Small intestine (tissue), 7 donors: ENCODE measurements at regions not wholly inside any gene's neighbourhood (a gene's known extent, or its start where the extent isn't known, plus 50 kb on each side); places are given as distances from the start of the nearest gene placed in this dataset.

Source experiments
- DNase-seq, 2 donors: peaks; one replicate each; pipeline versions ENCODE4 v3.0.0 to v3.0.0-alpha.2; 2013
- FAIRE-seq: peaks from 2 replicates; lab custom pipeline; 2012; peaks lifted over from hg19 to GRCh38; lab: Jason Lieb, UNC
- H3K27ac ChIP-seq, 3 donors: one replicate each; pipeline ENCODE4 v1.5.1; 2013; ENCODE audit warnings: low read length in 2 of 3, mild to moderate bottlenecking in 2 of 3, control low read depth in 1 of 3, inconsistent platforms in 1 of 3, low read depth in 1 of 3, moderate library complexity in 1 of 3
- H3K27me3 ChIP-seq, 3 donors: one replicate each; pipeline ENCODE4 v1.6.1; 2013; ENCODE audit warnings: low read length in 3 of 3, inconsistent platforms in 1 of 3; ENCODE audit not compliant: control insufficient read depth in 3 of 3, insufficient read depth in 3 of 3
- H3K36me3 ChIP-seq, 3 donors: one replicate each; pipeline ENCODE4 v1.6.1; 2013; ENCODE audit warnings: low read length in 3 of 3, inconsistent platforms in 1 of 3, low read depth in 1 of 3, mild to moderate bottlenecking in 1 of 3, moderate library complexity in 1 of 3; ENCODE audit not compliant: control insufficient read depth in 3 of 3, insufficient read depth in 2 of 3
- H3K4me1 ChIP-seq, 3 donors: one replicate each; pipeline ENCODE4 v1.6.1; 2013; ENCODE audit warnings: low read length in 2 of 3, inconsistent platforms in 1 of 3, low read depth in 1 of 3, mild to moderate bottlenecking in 1 of 3, moderate library complexity in 1 of 3; ENCODE audit not compliant: control insufficient read depth in 3 of 3, insufficient read depth in 2 of 3
- H3K4me3 ChIP-seq, 3 donors: one replicate each; pipeline ENCODE4 v1.5.1; 2013; ENCODE audit warnings: low read length in 3 of 3, control low read depth in 1 of 3, inconsistent platforms in 1 of 3, low read depth in 1 of 3, mild to moderate bottlenecking in 1 of 3, moderate library complexity in 1 of 3
- H3K9me3 ChIP-seq, 2 donors: one replicate each; pipeline ENCODE4 v1.6.1; 2013; ENCODE audit warnings: low read depth in 1 of 2, low read length in 1 of 2; ENCODE audit not compliant: control insufficient read depth in 2 of 2, insufficient read depth in 1 of 2
- WGBS, 3 donors: extraction: QIAGEN DNeasy Blood & Tissue Kit; methylation state at CpG; one replicate each; pipeline ENCODE4 v1.1.7; 2013; 5-methylcytosine and 5-hydroxymethylcytosine counted together
- donor health status: healthy with polysubstance abuse.
- donor health status: control.
- donor health status: control.
- donor health status: Bipolar disorder and iron deficiency.
- donor health status: healthy.

DNA sequence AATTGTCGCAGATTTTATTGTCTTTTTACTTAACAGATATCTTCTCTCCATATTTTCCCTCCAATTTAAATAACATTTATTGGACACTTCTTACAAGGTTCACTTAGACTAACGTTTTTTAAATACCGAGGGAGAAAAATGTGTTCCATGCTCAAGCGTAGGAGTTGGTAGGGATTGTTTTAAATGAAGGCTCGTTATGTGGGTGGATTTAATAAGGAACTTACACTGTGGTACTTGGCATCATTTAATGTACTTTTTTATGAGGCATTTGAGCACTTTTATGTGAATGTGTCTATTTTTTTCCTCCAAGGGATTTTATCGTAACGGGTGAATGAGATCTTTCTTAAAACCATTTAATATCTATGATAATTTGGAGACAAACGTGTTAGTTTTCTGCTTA lies 125.0 kb upstream of the MTHFD1L start:
- DNase-seq: no peak
- Histone ChIP-seq H3K4me3 (no peak overlapping the region), H3K4me1 (no peaks in the 10 kb centered on the region), H3K27me3 (no peaks in the 10 kb centered on the region), H3K9me3 (no peaks in the 10 kb centered on the region), H3K36me3 (no peaks in the 10 kb centered on the region), H3K27ac (no peak overlapping the region)
- 78 to 91% (median 86%) methylated on average over 8 of the region's 8 CpGs for WGBS, 3 donors
- FAIRE-seq: no peak

GRCh38 chr6:150741633-150742200 lies 123.8 kb upstream of the MTHFD1L start:
- no peaks in the 10 kb centered on the region for H3K27me3 ChIP-seq
- no peak overlapping the region for H3K27ac ChIP-seq
- H3K9me3 ChIP-seq: no peaks in the 10 kb centered on the region
- peak in 1 of 2 donors; percentile 7 for DNase-seq
- no peak for FAIRE-seq
- H3K4me3 ChIP-seq: no peak overlapping the region
- no peaks in the 10 kb centered on the region for H3K36me3 ChIP-seq
- 51 to 55% (median 51%) methylated on average over 6 of the region's 6 CpGs for WGBS, 3 donors
- H3K4me1 ChIP-seq: no peaks in the 10 kb centered on the region

GRCh38 chr6:150744522-150745260 lies 120.8 kb upstream of the MTHFD1L start:
- no peaks in the 10 kb centered on the region for H3K36me3 ChIP-seq
- WGBS, 3 donors: 85 to 98% (median 90%) methylated on average over 2 of the region's 2 CpGs
- no peaks in the 10 kb centered on the region for H3K4me1 ChIP-seq
- DNase-seq (no peak), FAIRE-seq (no peak)
- no peaks in the 10 kb centered on the region for H3K9me3 ChIP-seq
- no peaks in the 10 kb centered on the region for H3K27me3 ChIP-seq
- no peak overlapping the region for H3K4me3 ChIP-seq
- H3K27ac ChIP-seq: no peak overlapping the region

- Histone ChIP-seq H3K4me1 (no peaks in the 10 kb centered on the region), H3K36me3 (no peaks in the 10 kb centered on the region), H3K4me3 (no peak overlapping the region), H3K9me3 (no peaks in the 10 kb centered on the region), H3K27me3 (no peaks in the 10 kb centered on the region), H3K27ac (no peak overlapping the region)
- no peak for DNase-seq
- no peak for FAIRE-seq
- WGBS, 3 donors: 77 to 78% (median 78%) methylated on average over 7 of the region's 7 CpGs
Measured at GRCh38 chr6:150745896-150746295, 119.6 kb upstream of the MTHFD1L start.

GRCh38 chr6:150747155-150747554 lies 118.3 kb upstream of the MTHFD1L start:
- no peaks in the 10 kb centered on the region for H3K36me3 ChIP-seq
- no peak overlapping the region for H3K4me3 ChIP-seq
- 20 to 71% (median 57%) methylated on average over 4 of the region's 4 CpGs for WGBS, 3 donors
- FAIRE-seq (no peak), DNase-seq (peak; percentile 31 to 35)
- H3K27me3 ChIP-seq: no peaks in the 10 kb centered on the region
- no peaks in the 10 kb centered on the region for H3K4me1 ChIP-seq
- H3K27ac ChIP-seq: no peak overlapping the region
- H3K9me3 ChIP-seq: no peaks in the 10 kb centered on the region

GRCh38 chr6:150749091-150749670 lies 116.3 kb upstream of the MTHFD1L start:
- H3K27ac ChIP-seq: no peak overlapping the region
- FAIRE-seq: no peak
- peaks cover 0 to 6% (median 0%) of the 10 kb centered on the region in 3 donors for H3K27me3 ChIP-seq
- no peak for DNase-seq
- no peaks in the 10 kb centered on the region for H3K36me3 ChIP-seq
- WGBS, 3 donors: 83 to 87% (median 85%) methylated on average over 8 of the region's 8 CpGs
- no peaks in the 10 kb centered on the region for H3K9me3 ChIP-seq
- H3K4me3 ChIP-seq: no peak overlapping the region
- peaks cover 0 to 6% (median 0%) of the 10 kb centered on the region in 3 donors for H3K4me1 ChIP-seq

DNA sequence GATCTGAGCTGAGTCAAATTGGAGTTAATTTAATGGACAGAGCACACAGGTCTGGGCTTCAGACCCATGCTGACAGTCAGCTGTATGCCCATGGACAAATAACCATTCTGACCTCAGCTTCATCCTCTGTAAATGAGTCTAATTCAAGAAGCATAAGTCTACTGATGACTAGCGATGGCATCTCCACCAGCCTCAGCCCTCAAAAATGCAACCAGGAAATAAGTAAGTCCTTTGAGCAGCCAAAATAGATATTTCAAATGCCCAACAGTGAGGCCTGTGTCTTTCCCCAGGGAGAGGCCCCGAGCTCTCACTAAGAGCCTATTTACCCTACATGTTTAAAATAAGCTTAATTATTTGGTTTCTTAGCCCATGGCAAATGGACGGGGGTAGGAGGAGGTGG lies 114.2 kb upstream of the MTHFD1L start:
- 86 to 97% (median 90%) methylated on average over 3 of the region's 3 CpGs for WGBS, 3 donors
- no peaks in the 10 kb centered on the region for H3K9me3 ChIP-seq
- FAIRE-seq: no peak

GRCh38 chr6:150752409-150752808 lies 113.1 kb upstream of the MTHFD1L start:
- FAIRE-seq: no peak
- peaks cover 0 to 7% (median 0%) of the 10 kb centered on the region in 3 donors for H3K27me3 ChIP-seq

More for the DNA sequence above, 114.2 kb upstream of the MTHFD1L start:
- H3K4me1 ChIP-seq: peaks cover 0 to 6% (median 0%) of the 10 kb centered on the region in 3 donors
- H3K36me3 ChIP-seq: no peaks in the 10 kb centered on the region
- no peak overlapping the region for H3K27ac ChIP-seq
- H3K27me3 ChIP-seq: peaks cover 0 to 7% (median 0%) of the 10 kb centered on the region in 3 donors
- no peak overlapping the region for H3K4me3 ChIP-seq
- DNase-seq: no peak

More at GRCh38 chr6:150752409-150752808, 113.1 kb upstream of the MTHFD1L start:
- Histone ChIP-seq H3K4me3 (no peak overlapping the region), H3K27ac (no peak overlapping the region), H3K9me3 (no peaks in the 10 kb centered on the region), H3K4me1 (peaks cover 0 to 6% (median 0%) of the 10 kb centered on the region in 3 donors), H3K36me3 (no peaks in the 10 kb centered on the region)
- DNase-seq: no peak
- 83 to 91% (median 91%) methylated on average over 2 of the region's 2 CpGs for WGBS, 3 donors
